Choroid plexus epithelial cell (primary cell): ENCODE measurements at regions not wholly inside any gene's neighbourhood (a gene's known extent, or its start where the extent isn't known, plus 50 kb on each side); places are given as distances from the start of the nearest gene placed in this dataset.

Experiments used
- DNase-seq: peaks from one replicate; pipeline ENCODE4 v3.0.0-alpha.2; 2010; ENCODE audit warnings: low read depth
- H3K4me3 ChIP-seq: 2 replicates; pipeline ENCODE4 v1.5.1; 2011; ENCODE audit warnings: low read depth, mild to moderate bottlenecking, control low read depth, low read length, moderate library complexity
- CTCF ChIP-seq: conservative IDR thresholded peaks from 2 replicates; pipeline ENCODE4 v1.5.1; 2011; ENCODE audit warnings: low read depth, mild to moderate bottlenecking, control low read depth, inconsistent platforms, low read length, moderate library complexity

GRCh38 chr2:9762164-9762563 is 81.1 kb upstream of the TAF1B start:
- no peak overlapping the region for H3K4me3 ChIP-seq
- DNase-seq, result no peak
- no peak for TF ChIP-seq CTCF

- H3K4me3 ChIP-seq, result no peak overlapping the region
- TF ChIP-seq CTCF, result no peak
- no peak for DNase-seq
Observed at GRCh38 chr2:9762941-9763340, 80.3 kb upstream of the TAF1B start.

- no peak overlapping the region for H3K4me3 ChIP-seq
- DNase-seq, result no peak
- no peak for TF ChIP-seq CTCF
Observed at GRCh38 chr2:9763356-9764152, 79.7 kb upstream of the TAF1B start.

- no peak for TF ChIP-seq CTCF
- no peak for DNase-seq
- no peak overlapping the region for H3K4me3 ChIP-seq
Observed at GRCh38 chr2:9764153-9764778, 79.0 kb upstream of the TAF1B start.

GRCh38 chr2:9765611-9766531 is 77.4 kb upstream of the TAF1B start:
- no peak for DNase-seq
- no peak for TF ChIP-seq CTCF
- no peak overlapping the region for H3K4me3 ChIP-seq

GRCh38 chr2:9767656-9768281 is 75.5 kb upstream of the TAF1B start:
- no peak for TF ChIP-seq CTCF
- DNase-seq, result no peak
- no peak overlapping the region for H3K4me3 ChIP-seq
